CD4-positive, alpha-beta T cell treated with Interferon alpha-2 for 1 hour (primary cell): ENCODE measurements at regions not wholly inside any gene's neighbourhood (a gene's known extent, or its start where the extent isn't known, plus 50 kb on each side); places are given as distances from the start of the nearest gene placed in this dataset.
"Not testable (repeated sequence)": the region's sequence is repeated elsewhere in the genome, so short reads cannot be mapped to it uniquely, and the experiment has no call there.

Source experiments
- DNase-seq, 2 donors: peaks; one replicate each; pipeline ENCODE4 v3.0.0-alpha.2; 2020 to 2022

DNA sequence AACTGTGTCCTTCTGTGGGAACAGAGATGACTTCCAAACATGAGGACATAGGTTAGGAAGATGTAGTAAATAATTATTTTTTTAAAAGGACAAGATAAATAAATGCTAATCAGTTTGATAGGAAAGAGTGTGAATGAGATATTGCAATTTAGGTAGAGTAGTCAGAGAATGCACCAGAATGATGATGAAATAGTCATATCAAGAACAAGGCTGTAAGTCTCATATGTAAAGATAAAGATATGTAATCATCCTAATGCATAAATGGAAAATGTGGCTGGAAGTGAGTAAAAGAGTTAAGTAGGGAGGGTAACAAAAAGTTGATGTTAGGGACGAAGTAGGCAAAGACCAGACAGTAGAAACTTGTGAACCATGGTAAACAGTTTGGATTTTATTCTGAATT, 1041.7 kb upstream of the MIR17HG start:
- no peak for DNase-seq

- no peak for DNase-seq
Observed at GRCh38 chr13:90307136-90307535, 1040.4 kb upstream of the MIR17HG start.

DNA sequence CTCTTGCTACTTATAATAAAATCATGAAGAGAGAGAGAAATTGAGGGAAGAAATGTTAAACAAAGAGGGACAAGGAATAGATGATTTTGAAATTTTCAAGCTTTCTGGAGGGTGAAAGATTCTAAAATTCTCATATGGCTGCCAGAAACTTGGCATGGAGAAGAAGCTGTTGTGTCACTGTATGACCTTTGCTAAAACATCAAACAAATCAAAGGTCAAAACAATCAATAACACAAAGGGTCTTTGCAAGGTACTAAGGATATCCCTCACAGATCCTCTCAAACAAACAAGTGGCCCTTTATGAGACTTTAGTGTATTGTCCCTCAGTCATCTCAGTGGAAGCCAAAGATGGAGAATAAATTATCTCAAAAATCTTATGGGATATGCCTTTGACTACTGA, 1039.2 kb upstream of the MIR17HG start:
- no peak for DNase-seq

DNA sequence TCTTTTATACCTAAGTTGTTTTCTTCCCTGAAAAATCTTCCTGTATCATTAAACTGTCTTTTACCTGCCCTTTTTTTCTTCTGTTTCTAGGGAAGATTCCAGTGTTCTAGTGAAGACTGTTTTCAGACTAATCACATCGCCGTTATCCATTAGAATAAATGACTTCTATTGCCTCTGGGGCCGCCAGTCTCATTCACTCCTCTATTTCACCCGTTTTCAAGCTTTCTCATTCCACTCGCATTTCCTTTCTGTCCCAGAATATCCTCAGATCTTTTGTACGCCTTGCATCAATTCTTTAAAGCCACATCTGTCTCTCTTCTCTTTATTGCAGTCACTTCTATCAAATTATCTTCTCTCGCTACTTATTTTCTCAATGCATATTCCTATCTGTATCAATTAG, 1035.6 kb upstream of the MIR17HG start:
- no peak for DNase-seq

- no peak for DNase-seq
Observed at GRCh38 chr13:90315061-90315460, 1032.4 kb upstream of the MIR17HG start.

GRCh38 chr13:90320664-90321063, 1026.8 kb upstream of the MIR17HG start:
- no peak for DNase-seq

- DNase-seq: no peak
Observed at GRCh38 chr13:90321281-90321931, 1026.1 kb upstream of the MIR17HG start.

DNA sequence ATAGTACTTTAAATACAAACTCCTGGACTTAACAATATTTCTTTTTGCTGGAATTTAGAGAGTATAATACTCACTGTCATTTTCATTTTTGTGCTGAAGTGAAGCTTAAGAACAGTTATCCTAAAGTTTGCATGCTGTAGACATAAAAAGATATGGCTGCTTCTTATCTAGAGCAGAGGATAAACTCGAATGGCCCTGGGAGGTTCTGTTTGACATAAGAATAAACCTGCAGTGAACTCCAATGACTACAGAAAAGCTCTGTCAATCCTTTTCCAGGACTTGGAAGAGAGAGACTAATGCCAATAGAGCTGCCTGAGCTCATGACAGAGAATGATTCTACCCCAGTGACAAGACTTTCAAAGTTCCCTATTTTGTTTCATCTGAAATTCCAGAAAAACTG, 1017.8 kb upstream of the MIR17HG start:
- DNase-seq: no peak

- no peak for DNase-seq
Observed at GRCh38 chr13:90331974-90332373, 1015.5 kb upstream of the MIR17HG start.

- no peak for DNase-seq
Observed at GRCh38 chr13:90336507-90336906, 1011.0 kb upstream of the MIR17HG start.

- not testable (repeated sequence) for DNase-seq
Observed at GRCh38 chr13:90341348-90341747, 1006.1 kb upstream of the MIR17HG start.

DNA sequence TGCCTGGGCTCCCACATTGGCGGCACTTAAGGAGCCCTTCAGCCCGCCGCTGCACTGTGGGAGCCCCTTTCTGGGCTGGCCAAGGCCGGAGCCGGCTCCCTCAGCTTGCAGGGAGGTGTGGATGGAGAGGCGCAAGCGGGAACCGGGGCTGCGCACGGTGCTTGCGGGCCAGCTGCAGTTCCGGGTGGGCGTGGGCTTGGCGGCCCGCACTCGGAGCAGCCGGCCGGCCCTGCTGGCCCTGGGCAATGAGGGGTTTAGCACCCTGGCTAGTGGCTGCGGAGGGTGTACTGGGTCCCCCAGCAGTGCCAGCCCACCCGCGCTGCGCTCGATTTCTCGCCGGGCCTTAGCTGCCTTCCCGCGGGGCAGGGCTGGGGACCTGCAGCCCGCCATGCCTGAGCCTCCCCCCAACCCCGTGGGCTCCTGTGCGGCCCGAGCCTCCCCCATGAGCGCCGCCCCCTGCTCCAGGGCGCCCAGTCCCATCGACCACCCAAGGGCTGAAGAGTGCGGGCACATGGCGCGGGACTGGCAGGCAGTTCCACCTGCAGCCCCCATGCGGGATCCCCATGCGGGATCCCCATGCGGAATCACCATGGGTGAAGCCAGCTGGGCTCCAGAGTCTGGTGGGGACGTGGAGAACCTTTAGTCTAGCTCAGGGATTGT, 998.9 kb upstream of the MIR17HG start:
- not testable (repeated sequence) for DNase-seq

- no peak for DNase-seq
Observed at GRCh38 chr13:90352763-90353162, 994.7 kb upstream of the MIR17HG start.

DNA sequence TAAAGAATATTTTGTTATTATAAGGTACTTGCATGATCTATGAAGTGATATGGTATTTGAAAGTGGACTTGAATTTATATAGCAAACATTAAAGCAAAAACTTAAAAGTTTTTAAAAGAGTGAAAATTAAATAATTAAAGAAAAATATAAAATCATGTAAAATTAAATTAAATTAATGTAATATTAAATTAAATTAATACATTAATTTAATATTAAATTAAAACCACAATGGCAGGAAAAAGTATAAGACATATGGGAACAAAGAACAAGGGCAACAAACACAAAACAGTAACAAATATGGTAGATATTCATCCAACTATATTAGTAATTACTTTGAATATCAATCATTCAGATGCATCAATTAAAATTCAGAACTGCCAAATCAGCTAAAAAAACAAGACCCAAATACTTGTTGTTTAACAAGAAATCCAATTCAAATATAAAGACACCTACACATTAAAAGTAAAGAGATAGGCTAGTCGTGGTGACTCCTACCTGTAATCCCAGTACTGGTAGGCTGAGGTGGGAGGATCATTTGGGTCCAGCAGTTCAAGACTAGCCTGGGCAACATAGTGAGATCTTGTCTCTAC, 992.2 kb upstream of the MIR17HG start:
- DNase-seq: no peak

GRCh38 chr13:90360785-90361184, 986.7 kb upstream of the MIR17HG start:
- no peak for DNase-seq

DNA sequence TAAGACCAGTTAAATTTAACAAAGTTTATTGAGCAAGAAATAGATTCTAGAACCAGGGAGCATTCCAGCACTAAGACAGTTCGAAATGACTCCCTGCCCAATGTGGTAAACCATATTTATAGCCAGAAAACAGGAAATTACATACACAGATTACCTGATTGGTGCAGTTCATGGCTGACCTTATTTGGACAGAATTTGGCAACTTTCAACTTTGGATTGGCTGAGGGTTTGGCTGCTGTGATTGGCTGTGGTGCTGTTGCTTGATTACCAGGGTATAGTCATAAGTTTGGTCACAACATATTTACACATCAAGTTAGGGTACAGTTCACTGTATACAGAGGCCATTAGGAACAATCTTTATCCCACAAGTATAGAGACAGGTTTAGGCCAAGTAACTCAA, 984.8 kb upstream of the MIR17HG start:
- DNase-seq: no peak

- DNase-seq: no peak
Observed at GRCh38 chr13:90365130-90365529, 982.4 kb upstream of the MIR17HG start.

DNA sequence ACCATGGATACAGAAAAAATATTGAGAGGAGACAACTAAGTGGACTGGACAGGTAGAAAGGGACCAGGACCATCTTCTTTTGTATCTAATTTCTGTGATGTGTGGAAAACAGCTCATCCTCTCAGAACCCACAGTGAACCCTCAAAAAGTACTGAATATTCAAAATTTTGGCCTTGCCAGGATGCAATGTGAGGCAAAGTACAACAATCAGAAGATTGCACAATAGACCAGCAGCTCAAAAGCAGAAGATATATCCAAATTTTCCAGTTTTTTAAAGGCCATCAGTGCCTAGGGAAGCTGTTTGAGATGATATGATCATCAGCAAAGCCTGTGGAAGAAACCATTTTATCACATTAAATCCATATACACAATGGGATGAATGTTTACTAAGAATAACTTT, 973.3 kb upstream of the MIR17HG start:
- no peak for DNase-seq

- DNase-seq: no peak
Observed at GRCh38 chr13:90375851-90376250, 971.6 kb upstream of the MIR17HG start.

GRCh38 chr13:90382425-90382824, 965.1 kb upstream of the MIR17HG start:
- no peak for DNase-seq

DNA sequence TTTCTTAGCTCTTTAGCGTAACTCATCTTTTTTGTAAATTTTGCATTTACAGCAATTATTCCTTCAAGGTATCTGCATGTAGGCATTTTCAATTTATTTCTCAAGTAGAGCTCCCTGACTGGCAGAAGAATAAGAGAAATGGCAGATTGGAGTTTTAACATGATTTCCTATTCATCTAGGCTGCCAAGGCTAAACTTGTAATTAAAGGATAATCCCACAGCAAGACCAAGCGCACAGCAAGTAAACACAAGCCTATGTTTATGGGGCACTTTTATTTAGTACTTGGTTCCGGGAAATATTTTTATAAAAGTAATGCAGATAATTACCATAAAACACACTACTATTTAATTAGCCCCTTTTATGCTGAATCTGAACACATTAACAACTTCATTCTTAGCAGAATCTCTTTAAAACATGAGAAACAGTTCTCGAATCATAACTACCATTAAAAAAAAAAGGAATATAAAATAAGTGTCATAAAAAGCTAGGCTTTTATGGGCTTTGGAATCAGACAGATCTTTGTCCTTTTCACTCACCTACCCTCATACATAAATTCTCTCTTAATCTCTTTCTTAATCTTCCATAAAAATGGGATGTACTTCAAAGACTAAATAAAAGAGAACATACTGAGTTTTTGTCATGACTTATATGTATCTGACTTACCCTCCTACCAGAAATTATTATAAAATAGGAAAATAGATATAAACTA, 961.6 kb upstream of the MIR17HG start:
- DNase-seq: no peak

GRCh38 chr13:90388887-90389452, 958.5 kb upstream of the MIR17HG start:
- DNase-seq: no peak

DNA sequence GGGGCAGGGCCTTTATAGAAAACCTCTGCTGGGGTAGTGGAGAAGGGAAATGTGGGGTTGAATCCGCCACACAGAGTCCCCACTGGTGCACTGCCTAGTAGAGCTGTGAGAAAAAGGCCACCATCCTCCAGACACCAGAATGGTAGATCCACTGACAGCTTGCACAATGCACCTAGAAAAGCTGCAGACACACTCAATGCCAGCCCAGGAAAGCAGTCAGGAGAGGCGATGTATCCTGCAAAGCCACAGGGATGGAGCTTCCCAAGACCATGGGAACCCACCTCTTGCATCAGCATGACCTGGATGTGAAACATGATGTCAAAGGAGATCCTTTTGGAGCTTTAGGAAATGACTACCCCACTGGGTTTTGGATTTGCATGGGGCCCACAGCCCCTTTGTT, 958.0 kb upstream of the MIR17HG start:
- no peak for DNase-seq

- DNase-seq: no peak
Observed at GRCh38 chr13:90393408-90393807, 954.1 kb upstream of the MIR17HG start.
